GM19395 (cell line): ENCODE measurements at regions not wholly inside any gene's neighbourhood (a gene's known extent, or its start where the extent isn't known, plus 50 kb on each side); places are given as distances from the start of the nearest gene placed in this dataset.

Source experiments
- ATAC-seq: cut with Tn5 transposase; IDR thresholded peaks from one replicate; pipeline ENCODE4 v1.9.1; 2021; ENCODE audit warnings: mild to moderate bottlenecking, moderate library complexity; ENCODE audit not compliant: unreplicated experiment

DNA sequence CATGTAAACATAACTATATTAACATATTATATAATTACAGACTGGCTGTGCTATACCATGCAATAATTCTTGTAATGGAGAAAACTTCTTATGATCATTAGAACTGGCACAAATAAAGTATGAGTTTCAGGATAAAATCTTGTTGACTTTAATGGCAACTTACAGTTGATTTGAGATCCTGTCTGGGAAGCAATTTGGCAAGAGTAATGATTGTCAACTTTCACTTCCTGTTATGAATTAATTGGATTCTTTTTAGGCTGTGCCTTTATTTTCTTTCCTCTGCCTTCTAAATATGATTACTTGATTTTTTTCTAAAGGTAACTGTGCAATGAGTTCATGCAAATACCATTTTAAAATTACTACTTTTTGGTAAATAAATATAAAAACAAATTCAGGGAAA is 158.1 kb upstream of the B3GAT2 start:
- ATAC-seq, result no peak

DNA sequence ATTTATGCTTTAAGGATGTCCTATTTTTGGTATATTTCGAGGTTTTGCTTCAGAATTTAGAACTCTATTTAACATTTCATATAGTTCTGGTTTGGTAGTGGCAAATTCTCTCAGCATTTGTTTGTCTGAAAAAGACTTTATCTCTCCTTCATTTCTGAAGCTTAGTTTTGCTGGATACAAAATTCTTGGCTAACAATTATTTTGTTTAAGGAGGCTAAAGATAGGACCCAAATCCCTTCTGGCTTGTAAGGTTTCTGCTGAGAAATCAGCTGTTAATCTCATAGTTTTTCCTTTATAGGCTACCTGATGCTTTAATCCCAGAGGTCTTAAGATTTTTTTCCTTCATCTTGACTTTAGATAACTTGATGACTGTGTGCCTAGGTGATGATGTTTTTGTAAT is 162.7 kb upstream of the B3GAT2 start:
- ATAC-seq, result no peak

DNA sequence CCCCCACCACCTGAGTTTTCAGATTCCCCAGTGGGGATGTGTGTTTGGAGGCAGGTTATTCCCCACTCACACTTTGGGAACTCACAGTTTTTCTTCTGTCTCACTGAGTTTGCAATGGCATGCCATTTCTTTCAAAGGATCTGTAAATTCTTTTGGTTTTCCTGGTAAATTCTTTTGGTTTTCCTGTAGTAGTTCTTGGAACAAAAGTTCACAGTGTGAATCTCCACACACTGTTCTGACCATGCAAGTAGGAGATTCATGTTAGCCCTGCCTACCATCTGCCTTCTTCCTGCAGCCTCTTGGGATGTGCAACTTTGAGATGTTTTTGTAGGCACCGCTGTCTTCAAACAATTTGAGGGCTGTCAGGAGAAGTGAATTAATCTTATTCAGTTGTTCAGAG is 165.6 kb upstream of the OGFRL1 start:
- no peak for ATAC-seq

DNA sequence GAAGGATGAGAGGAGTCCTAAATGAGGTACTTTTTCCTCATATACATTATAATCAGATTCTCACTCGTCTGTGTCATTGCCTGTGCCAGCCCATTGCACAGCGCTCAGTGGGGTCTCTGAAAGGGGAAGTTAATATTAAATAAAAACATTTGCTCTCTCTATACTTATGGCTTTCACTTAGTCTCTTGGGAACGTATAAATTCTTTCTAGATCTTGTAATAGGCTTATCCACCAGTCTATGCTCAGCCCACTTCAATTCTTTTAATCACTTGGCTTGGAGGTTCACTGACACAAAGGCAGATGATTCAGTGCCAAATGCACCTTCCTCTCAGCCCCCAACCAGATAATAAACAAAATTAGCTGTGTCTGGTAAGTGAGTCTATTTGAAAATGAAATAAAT is 164.3 kb upstream of the OGFRL1 start:
- no peak for ATAC-seq

DNA sequence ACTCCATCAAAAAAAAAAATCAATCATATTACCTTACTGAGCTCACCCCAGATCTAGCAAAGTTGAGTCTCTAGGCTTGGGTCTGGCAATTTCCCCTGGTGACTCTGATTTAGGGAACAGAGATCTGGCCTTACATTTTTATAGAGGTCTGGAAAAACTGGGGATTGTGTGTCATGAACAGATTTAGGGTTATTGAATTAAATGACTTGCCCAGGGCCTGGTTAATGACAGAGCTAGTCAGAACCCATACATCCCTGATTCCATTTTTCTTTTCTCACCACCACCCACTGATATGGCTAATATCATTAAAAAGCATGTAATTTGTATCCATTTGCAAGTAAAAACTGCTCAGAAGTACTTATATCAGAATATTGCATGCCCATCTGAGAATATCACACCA is 163.4 kb upstream of the OGFRL1 start:
- ATAC-seq, result no peak

DNA sequence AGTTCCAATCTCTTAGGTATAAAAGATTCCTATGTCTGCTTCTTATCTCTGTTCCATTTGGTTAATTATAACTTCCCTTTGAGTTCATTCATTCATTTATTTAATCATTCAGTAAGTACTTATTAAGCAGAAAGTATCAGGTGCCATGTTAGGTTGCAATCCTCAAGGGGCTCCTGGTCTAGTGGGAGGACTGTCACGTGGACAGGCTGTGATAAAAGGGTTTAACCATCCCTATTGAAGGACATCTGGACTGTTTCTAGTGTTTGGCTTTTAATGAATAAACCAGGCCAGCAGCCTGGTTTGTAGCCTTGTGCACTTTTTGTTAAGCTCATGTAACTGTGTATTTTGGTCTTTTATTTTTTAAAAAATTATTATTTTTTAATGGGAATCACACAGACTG is 162.1 kb upstream of the OGFRL1 start:
- no peak for ATAC-seq

DNA sequence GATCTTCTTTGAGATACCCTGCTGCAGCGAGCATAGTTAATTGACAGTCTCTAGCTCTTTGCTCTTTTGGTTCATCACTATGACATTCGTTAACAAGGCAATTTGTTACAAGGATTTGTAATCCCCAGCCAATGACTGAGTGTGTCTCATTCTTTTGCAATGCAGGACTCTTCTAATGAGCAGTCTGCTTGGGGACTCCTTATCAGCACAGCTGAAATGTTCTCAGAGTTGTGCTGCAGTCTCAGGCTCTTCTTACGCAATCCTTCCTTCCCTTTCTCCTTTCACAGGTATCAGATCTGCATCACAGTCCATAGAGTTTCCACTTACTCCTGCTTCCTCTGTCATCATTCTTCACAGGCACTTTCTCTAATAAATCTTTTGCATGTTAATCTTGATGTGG is 161.2 kb upstream of the OGFRL1 start:
- no peak for ATAC-seq

DNA sequence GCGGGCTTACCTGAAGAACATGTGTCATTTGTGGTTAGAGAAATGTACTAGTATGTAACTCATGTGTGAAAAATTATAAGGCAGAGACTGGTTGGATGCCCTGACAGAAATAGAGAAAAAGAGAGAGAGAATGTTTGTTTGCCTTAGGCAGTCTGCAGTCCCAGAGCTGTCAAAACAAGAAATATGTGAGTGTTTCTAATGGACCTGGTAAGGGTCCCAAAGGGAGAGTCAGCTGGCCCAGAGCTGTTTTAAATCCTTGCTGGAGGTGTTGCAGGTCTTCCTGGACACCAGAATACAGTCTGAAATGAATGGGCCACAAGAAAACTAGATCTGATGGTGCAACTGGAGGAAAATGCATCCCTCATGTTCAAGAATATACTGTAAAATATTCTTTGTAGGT is 158.3 kb upstream of the OGFRL1 start:
- ATAC-seq, result no peak

DNA sequence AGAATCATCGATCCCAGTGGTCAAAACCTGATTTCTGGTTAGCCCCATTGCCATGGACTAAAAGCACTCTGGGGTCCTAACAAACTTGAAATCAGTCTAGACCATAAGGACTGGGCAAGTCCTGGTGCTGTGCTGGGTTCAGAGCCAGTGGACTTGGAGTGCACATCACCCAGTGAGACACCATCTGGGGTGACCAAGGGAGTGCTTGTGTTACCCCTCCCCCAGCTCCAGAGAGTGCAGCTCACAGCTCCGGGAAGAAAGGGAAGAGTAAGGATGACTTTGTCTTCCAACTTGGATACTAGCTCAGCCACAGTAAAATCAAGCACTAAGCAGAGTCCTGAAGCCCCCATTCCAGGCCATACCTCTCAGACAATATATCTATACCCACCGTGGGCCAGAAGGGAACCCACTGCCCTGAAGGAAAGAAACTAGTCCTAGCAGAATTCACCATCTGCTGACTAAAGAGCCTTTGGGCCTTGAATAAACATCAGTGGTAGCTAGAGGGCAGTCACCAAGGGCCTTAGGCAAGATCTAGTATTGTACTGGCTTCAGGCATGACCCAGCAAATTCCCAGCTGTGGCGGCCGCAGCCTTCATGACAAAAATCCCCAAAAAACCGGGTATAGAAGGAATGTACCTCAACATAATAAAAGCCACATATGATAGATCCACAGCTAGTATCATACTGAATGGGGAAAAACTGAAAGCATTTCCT is 153.5 kb upstream of the OGFRL1 start:
- ATAC-seq, result no peak

DNA sequence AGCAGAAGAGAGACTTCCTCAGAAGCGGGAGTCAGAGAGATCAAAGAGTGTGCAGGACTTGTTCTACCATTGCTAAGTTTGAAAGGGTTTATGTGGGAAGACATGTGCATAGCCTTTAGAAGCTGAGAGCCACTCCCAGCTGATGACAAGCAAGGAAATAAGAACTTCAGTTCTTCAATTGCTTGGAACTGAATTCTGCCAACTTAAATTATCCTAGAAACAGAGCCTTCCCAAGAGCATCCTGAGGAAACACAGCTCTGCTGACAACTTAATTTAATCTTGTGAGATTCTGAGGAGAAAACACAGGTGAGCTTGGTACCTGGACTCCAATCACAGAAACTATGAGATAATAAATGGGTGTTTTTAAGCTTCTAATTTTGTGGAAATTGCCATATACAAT is 150.6 kb upstream of the OGFRL1 start:
- no peak for ATAC-seq

DNA sequence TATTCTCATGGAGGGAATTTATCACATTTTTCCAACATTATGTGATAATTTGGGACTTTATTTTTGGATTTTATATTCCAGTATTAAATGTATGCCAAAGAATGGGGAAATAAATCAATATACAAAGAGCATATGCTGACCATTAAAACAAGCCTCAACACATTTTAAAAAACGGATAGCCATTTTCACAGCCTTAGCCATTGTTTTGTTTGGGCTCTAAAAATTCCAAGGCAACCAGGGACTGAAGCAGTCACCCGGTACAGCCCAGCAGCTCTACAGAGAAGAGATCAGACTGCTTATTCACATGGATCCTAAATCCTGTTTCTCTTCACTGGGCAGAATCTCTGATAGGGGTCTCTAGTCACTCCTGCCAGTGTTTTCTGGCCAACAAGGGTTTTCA is 150.2 kb upstream of the OGFRL1 start:
- ATAC-seq, result no peak

DNA sequence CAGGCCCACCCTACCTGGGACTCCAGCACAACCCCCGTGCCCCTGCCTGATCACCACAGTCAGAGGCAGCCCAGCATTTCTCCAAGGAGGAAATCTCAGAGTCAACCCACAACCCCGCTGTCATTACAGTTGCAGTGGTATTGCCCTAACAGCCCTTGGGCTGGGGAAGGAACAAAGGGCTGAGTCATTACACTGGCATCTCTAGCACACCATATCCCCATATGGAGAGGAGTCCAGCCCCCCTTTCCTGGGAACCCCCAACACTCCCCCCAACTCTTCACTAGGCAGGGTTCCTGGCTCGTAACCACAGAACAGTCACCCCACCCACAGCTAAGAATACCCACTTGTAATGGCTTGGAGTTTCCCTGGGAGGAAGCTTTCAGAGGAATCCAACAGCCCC is 149.4 kb upstream of the OGFRL1 start:
- no peak for ATAC-seq

DNA sequence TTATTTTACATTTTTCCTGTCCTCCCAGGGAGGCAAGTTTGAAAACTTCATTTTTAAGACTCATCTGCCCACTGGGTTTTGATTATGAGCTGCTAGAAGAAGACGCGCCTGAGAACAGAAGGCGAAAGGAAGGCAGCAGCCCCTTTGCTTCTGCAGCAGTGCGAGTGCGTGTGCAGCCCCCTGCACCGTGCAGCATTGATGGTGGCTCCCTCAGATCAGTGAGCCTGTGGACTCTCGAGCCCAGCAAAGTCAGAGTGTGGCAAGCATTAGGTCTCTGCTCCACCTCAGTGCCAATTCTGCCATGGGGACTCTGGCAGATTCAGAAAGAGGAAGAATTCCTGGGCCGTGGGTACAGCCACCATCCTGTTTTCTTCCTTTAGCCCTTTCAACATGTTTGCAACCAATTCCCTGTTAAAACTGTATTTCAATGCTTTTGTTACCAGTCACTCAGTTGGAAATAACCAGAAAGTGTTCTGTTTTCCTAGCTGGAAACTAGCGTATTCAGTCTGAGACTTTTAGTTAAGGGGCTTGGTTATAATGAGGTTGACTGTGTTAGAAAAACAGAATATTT is 134.8 kb upstream of the OGFRL1 start:
- no peak for ATAC-seq

DNA sequence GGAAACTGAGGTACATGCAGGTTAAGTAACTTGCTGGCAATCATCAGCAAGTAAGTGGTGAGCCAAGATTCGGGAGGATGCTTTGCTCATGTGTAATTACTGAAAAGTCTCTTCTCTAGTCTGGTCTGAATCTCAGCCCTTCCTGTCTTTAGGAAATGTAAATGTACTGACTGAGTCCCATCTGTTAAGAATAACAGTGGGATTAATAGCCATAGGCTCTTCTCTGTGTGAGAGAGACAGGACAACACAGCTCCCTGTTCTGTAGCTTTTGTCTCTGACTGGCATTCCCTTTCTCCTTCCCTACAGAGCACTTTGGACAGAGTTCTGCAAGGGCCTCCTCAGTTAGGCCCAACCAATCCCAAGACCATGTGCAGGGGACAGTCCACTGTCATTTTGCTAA is 131.3 kb upstream of the OGFRL1 start:
- ATAC-seq, result no peak

DNA sequence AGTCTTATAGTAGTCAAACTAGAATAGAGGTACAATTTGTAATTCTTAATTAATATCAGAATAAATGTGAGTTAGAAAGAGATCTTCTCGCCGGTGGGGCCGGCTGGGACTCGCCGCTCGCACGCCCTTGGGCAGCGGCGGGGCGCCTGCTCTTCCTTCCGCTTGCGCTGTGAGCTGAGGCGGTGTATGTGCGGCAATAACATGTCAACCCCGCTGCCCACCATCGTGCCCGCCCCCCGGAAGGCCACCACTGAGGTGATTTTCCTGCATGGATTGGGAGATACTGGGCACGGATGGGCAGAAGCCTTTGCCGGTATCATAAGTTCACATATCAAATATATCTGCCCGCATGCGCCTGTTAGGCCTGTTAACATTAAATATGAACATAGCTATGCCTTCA is 123.7 kb upstream of the OGFRL1 start:
- ATAC-seq, result no peak

DNA sequence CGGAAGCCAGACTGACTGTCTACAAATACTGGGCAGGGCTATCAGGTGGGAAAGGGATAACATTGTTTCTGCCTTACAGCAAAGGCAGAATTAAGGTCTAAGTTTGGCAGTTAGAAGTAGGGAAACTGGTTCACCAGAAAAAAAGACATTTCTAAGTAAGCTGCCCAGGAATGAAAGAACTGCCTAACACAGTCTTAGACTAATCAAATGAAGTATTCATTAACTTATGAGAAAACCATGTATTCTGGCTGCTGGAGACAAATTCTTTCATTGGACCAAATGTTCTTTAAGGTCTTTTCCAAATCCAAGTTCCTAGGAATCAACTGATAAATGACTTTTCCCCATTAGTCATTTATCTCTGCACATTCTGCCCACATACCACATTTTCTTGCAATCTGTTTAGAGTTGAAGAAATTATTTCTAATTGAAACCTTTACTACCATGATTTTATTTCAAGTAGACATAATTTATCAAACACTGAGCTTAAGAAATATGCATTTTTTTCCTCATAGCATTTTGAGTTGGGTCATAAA is 120.3 kb upstream of the OGFRL1 start:
- no peak for ATAC-seq

DNA sequence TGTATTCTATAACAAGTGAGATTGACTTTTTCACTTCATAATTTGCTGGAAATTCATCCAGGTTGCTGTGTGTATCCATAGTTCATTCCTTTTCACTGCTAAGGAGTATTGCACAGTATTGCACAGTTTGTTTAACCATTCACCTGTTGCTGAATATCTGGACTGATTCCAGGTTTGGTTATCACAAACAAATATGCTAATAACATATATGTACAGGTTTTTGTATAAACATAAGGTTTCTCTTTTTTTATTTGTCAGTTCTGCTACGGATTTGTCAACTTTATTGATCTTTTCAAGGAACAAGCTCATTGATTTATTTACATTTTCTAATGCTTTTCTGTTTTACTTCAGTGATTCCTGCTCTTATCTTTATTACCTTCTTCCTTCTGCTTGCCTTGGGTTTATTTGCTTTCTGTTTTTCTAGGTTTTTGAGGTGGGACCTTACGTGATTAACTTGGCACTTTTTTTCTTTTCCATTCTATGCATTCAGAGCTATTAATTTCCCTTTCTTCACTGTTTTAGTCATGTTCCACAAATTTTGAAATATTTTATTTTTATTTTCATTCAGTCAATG is 117.0 kb upstream of the OGFRL1 start:
- no peak for ATAC-seq

DNA sequence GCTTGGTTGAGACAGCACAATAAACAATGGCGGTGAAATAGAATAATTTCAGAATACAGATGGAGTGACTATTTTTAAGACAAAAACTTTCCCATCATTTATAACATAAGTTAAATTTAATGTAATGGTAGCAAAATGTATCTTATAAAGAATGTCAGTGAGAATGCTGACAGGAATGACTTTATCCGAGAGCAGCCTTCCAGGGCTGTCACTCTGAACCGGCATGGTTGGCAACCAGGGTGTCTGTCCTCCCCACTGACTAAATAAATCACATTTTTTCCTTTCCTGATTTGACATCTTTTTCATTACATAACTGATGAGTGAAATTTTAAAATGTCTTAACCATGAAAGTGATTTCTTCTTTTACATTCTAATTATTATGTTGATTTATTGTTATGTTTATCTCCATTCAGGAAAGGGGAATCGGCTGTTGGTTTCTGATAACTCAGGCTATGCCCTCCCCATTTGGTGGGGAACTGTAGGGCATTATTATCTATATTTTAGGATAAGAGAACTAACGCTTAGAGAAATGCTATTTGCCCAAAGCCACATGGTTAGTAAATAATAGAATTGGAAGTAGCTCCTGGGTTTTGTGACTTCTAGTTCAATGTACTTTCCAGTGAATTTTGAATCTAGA is 109.2 kb upstream of the OGFRL1 start:
- no peak for ATAC-seq

DNA sequence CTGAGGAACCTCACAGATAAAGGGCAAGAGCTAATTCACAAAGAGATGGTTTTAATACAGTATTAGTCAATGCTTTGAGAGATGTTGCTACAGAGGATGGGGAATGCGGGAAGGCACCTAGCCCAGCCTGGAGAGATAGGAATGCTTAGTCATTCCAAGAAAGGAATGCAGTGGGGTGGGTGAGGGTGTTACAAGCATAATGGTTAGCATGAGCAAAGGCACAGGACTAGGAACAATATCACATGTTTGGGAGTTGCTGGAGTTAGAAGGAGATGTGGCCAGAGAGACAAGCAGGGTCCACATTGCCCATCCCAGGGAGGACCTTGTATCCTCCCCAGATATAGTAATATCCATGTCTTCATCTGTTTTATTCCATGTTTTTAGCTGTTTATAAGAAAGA is 107.0 kb upstream of the OGFRL1 start:
- no peak for ATAC-seq

DNA sequence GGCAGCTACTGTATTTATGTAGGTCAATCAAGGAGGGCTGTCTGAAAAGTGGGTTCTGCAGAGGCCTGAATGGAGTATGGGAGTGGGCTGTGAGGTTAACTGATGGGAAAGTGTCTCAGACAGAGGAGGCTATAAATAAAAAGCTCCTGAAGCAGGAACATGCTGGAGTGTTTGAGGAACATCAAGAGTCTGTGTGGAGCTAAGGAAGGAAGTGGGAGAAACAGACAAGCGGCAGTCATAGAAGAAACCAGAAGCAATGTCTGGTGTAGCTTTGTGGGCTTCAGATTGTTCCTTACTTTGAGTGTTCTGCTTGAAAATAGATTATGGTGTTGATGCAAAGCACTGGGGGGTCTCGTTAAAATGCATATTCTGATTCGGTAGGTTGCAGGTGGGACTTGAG is 101.5 kb upstream of the OGFRL1 start:
- ATAC-seq, result no peak

DNA sequence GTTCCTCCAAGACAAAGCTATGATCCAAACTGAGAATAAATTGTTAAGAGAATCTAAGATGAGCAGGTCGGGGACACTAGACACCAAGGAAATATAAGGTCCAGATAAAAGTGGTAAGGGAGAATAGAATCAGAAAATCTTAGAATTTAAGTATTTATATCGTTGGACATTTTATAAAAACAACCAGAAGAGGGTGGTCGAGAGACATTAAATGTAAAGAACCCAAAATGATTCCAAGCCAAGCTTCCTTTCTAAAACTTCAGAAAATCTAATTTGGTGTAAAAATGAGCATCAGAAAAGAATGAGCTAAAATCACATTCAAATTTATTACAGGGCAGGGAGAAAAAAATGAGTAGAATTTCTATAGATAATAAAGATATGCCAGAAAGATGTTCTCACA is 97.8 kb upstream of the OGFRL1 start:
- no peak for ATAC-seq

DNA sequence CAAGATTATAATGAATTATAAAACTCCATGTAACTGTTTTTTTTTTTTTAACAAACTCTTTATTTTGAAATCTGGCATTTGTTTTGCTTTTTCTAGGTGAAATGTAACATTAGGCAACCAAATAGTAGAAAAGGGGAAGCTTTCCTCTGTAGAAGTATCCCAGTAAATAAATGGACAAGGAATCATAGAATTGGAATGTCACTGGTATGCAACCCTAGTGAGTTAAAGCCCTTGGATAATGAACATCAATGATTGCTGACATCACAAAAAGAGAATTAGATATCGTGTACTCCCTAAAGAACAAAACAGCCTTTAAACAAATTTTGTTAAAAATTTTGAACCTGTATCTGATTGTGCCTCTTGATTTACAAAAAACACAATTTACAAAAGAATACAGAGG is 93.9 kb upstream of the OGFRL1 start:
- no peak for ATAC-seq
